Thymus (tissue), 11 donors: ENCODE measurements at regions not wholly inside any gene's neighbourhood (a gene's known extent, or its start where the extent isn't known, plus 50 kb on each side); places are given as distances from the start of the nearest gene placed in this dataset.

Experiments used
- DNase-seq, 9 donors: peaks; one replicate each; pipeline ENCODE4 v3.0.0-alpha.2; 2013; ENCODE audit warnings: low spot score in 9 of 9, low read depth in 6 of 9, missing footprints in 1 of 9
- H3K27ac ChIP-seq, 2 donors: one replicate each; pipeline ENCODE4 v1.5.1; 2013; ENCODE audit warnings: control low read depth in 1 of 2, low read depth in 1 of 2, low read length in 1 of 2, mild to moderate bottlenecking in 1 of 2, moderate library complexity in 1 of 2
- H3K27me3 ChIP-seq, 2 donors: one replicate each; pipeline ENCODE4 v1.5.1; 2013; ENCODE audit warnings: low read length in 1 of 2; ENCODE audit not compliant: control insufficient read depth in 2 of 2, insufficient read depth in 1 of 2
- H3K36me3 ChIP-seq, 2 donors: one replicate each; pipeline ENCODE4 v1.5.1; 2013; ENCODE audit warnings: low read length in 1 of 2, mild to moderate bottlenecking in 1 of 2, moderate library complexity in 1 of 2; ENCODE audit not compliant: control insufficient read depth in 2 of 2, insufficient read depth in 2 of 2
- H3K4me1 ChIP-seq, 2 donors: one replicate each; pipeline ENCODE4 v1.5.1; 2013; ENCODE audit warnings: low read length in 2 of 2; ENCODE audit not compliant: control insufficient read depth in 2 of 2, insufficient read depth in 2 of 2
- H3K4me3 ChIP-seq, 2 donors: one replicate each; pipeline ENCODE4 v1.5.1; 2013; ENCODE audit warnings: low read length in 2 of 2, control low read depth in 1 of 2, mild to moderate bottlenecking in 1 of 2
- H3K9me3 ChIP-seq, 2 donors: one replicate each; pipeline ENCODE4 v1.5.1; 2013; ENCODE audit warnings: low read length in 1 of 2, mild to moderate bottlenecking in 1 of 2; ENCODE audit not compliant: control insufficient read depth in 2 of 2, insufficient read depth in 1 of 2
- WGBS: extraction: QIAGEN DNeasy Blood & Tissue Kit; methylation state at CpG from one replicate; pipeline ENCODE4 v1.1.7; 2013; 5-methylcytosine and 5-hydroxymethylcytosine counted together
- donor health status: healthy.

GRCh38 chr5:29247346-29248028 is 1946.0 kb upstream of the CDH6 start:
- Histone ChIP-seq H3K27ac (no peak overlapping the region), H3K4me1 (no peaks in the 10 kb centered on the region), H3K27me3 (no peaks in the 10 kb centered on the region), H3K36me3 (no peaks in the 10 kb centered on the region), H3K9me3 (no peaks in the 10 kb centered on the region), H3K4me3 (no peak overlapping the region)
- 80% methylated on average over 2 of the region's 2 CpGs for WGBS
- DNase-seq, result no peak

- Histone ChIP-seq H3K4me1 (no peaks in the 10 kb centered on the region), H3K36me3 (no peaks in the 10 kb centered on the region), H3K27ac (no peak overlapping the region), H3K9me3 (no peaks in the 10 kb centered on the region), H3K4me3 (no peak overlapping the region), H3K27me3 (no peaks in the 10 kb centered on the region)
- no peak for DNase-seq
- 98% methylated on average over 1 of the region's 1 CpG for WGBS
These were observed 1953.1 kb upstream of the CDH6 start for GRCh38 chr5:29240379-29240778.

GRCh38 chr5:29239606-29240005 is 1953.9 kb upstream of the CDH6 start:
- Histone ChIP-seq H3K4me3 (no peak overlapping the region), H3K4me1 (no peaks in the 10 kb centered on the region), H3K27ac (no peak overlapping the region), H3K9me3 (no peaks in the 10 kb centered on the region), H3K27me3 (no peaks in the 10 kb centered on the region), H3K36me3 (no peaks in the 10 kb centered on the region)
- no peak for DNase-seq
- 91% methylated on average over 4 of the region's 4 CpGs for WGBS

- no peaks in the 10 kb centered on the region for H3K9me3 ChIP-seq
- 57% methylated on average over 1 of the region's 1 CpG for WGBS
- no peaks in the 10 kb centered on the region for H3K27me3 ChIP-seq
- no peak overlapping the region for H3K4me3 ChIP-seq
- DNase-seq, result no peak
- no peaks in the 10 kb centered on the region for H3K4me1 ChIP-seq
- no peaks in the 10 kb centered on the region for H3K36me3 ChIP-seq
- H3K27ac ChIP-seq, result no peak overlapping the region
These were observed 1955.4 kb upstream of the CDH6 start for GRCh38 chr5:29238115-29238514.

- Histone ChIP-seq H3K27ac (no peak overlapping the region), H3K4me3 (no peak overlapping the region), H3K4me1 (no peaks in the 10 kb centered on the region), H3K27me3 (no peaks in the 10 kb centered on the region), H3K36me3 (no peaks in the 10 kb centered on the region), H3K9me3 (no peaks in the 10 kb centered on the region)
- DNase-seq, result no peak
- WGBS, result 83% methylated on average over 1 of the region's 1 CpG
These were observed 1962.3 kb upstream of the CDH6 start for GRCh38 chr5:29231154-29231553.

- no peaks in the 10 kb centered on the region for H3K4me1 ChIP-seq
- H3K4me3 ChIP-seq, result no peak overlapping the region
- H3K27ac ChIP-seq, result no peak overlapping the region
- H3K27me3 ChIP-seq, result no peaks in the 10 kb centered on the region
- 86% methylated on average over 3 of the region's 3 CpGs for WGBS
- no peak for DNase-seq
- H3K36me3 ChIP-seq, result no peaks in the 10 kb centered on the region
- no peaks in the 10 kb centered on the region for H3K9me3 ChIP-seq
These were observed 1962.9 kb upstream of the CDH6 start for GRCh38 chr5:29230591-29230990.

- Histone ChIP-seq H3K36me3 (no peaks in the 10 kb centered on the region), H3K4me3 (no peak overlapping the region), H3K9me3 (no peaks in the 10 kb centered on the region), H3K27ac (no peak overlapping the region), H3K27me3 (no peaks in the 10 kb centered on the region), H3K4me1 (no peaks in the 10 kb centered on the region)
- DNase-seq, result no peak
- 89% methylated on average over 2 of the region's 2 CpGs for WGBS
These were observed 1964.0 kb upstream of the CDH6 start for GRCh38 chr5:29229461-29229860.

GRCh38 chr5:29218138-29218537 is 1975.3 kb upstream of the CDH6 start:
- Histone ChIP-seq H3K4me3 (no peak overlapping the region), H3K27me3 (no peaks in the 10 kb centered on the region)
- DNase-seq, result no peak

GRCh38 chr5:29214839-29215238 is 1978.6 kb upstream of the CDH6 start:
- Histone ChIP-seq H3K27me3 (no peaks in the 10 kb centered on the region), H3K36me3 (no peaks in the 10 kb centered on the region), H3K27ac (no peak overlapping the region), H3K4me1 (no peaks in the 10 kb centered on the region), H3K4me3 (no peak overlapping the region), H3K9me3 (no peaks in the 10 kb centered on the region)
- no peak for DNase-seq
- 95% methylated on average over 1 of the region's 1 CpG for WGBS

More at GRCh38 chr5:29218138-29218537, 1975.3 kb upstream of the CDH6 start:
- Histone ChIP-seq H3K36me3 (no peaks in the 10 kb centered on the region), H3K9me3 (no peaks in the 10 kb centered on the region), H3K4me1 (no peaks in the 10 kb centered on the region), H3K27ac (no peak overlapping the region)

- H3K4me1 ChIP-seq, result no peaks in the 10 kb centered on the region
- no peak overlapping the region for H3K27ac ChIP-seq
- no peaks in the 10 kb centered on the region for H3K27me3 ChIP-seq
- H3K9me3 ChIP-seq, result no peaks in the 10 kb centered on the region
- 88% methylated on average over 3 of the region's 3 CpGs for WGBS
- no peak for DNase-seq
- H3K4me3 ChIP-seq, result no peak overlapping the region
- no peaks in the 10 kb centered on the region for H3K36me3 ChIP-seq
These were observed 1980.0 kb upstream of the CDH6 start for GRCh38 chr5:29213475-29213874.
